Mammary epithelial cell (primary cell): ENCODE measurements at regions not wholly inside any gene's neighbourhood (a gene's known extent, or its start where the extent isn't known, plus 50 kb on each side); places are given as distances from the start of the nearest gene placed in this dataset.

Experiments
- CTCF ChIP-seq, 2 donors: IDR thresholded peaks in 1 of 2; conservative IDR thresholded peaks in 1 of 2; 2 replicates each; pipeline ENCODE4 v1.5.1; 2011 to 2012; ENCODE audit warnings: inconsistent platforms in 2 of 2, low read length in 2 of 2, mild to moderate bottlenecking in 2 of 2, control low read depth in 1 of 2, low read depth in 1 of 2; ENCODE audit not compliant: insufficient read depth in 1 of 2; ENCODE audit errors: extremely low read depth in 1 of 2
- EZH2 ChIP-seq: IDR thresholded peaks from 2 replicates; pipeline ENCODE4 v1.6.1; 2012; ENCODE audit warnings: low read length, inconsistent platforms, borderline replicate concordance

- TF ChIP-seq EZH2, result no peak
- TF ChIP-seq CTCF (conservative IDR thresholded peaks at IDR 0.05 in 1 of 2, IDR thresholded peaks at IDR 0.05 in 1 of 2; ENCODE audit: extremely low read depth in 1 of 2, insufficient read depth in 1 of 2, low read depth in 1 of 2, low read length in 2 of 2), result no peak
These were observed 248.3 kb downstream of the LY86 start for GRCh38 chr6:6836609-6837406.
